Testis (tissue), 2 donors: ENCODE measurements at regions not wholly inside any gene's neighbourhood (a gene's known extent, or its start where the extent isn't known, plus 50 kb on each side); places are given as distances from the start of the nearest gene placed in this dataset.

Experiments used
- DNase-seq: peaks from one replicate; pipeline ENCODE4 v3.0.0-alpha.2; 2019
- H3K27ac ChIP-seq, 2 donors: fragments of 200-600 bp; sonication (generic); one replicate each; pipeline ENCODE4 v1.5.1; 2019
- H3K27me3 ChIP-seq: fragments of 200-600 bp; sonication (generic); one replicate; pipeline ENCODE4 v1.5.1; 2019
- H3K36me3 ChIP-seq: fragments of 200-600 bp; sonication (generic); one replicate; pipeline ENCODE4 v1.5.1; 2017; ENCODE audit warnings: low read depth; ENCODE audit errors: missing control alignments
- H3K4me1 ChIP-seq: fragments of 200-600 bp; sonication (generic); one replicate; pipeline ENCODE4 v1.5.1; 2019
- H3K4me3 ChIP-seq, 2 donors: fragments of 200-600 bp; sonication (generic); one replicate each; pipeline ENCODE4 v1.5.1; 2017 to 2019
- H3K9me3 ChIP-seq: fragments of 200-600 bp; sonication (generic); one replicate; pipeline ENCODE4 v1.5.1; 2017
- CTCF ChIP-seq, 3 experiments: fragments of 450-650 bp in 2 of 3; fragments of 200-600 bp in 1 of 3; sonication (generic) in 1 of 3; IDR thresholded peaks; one replicate each; pipeline ENCODE4 v1.5.1; 2016 to 2019; ENCODE audit warnings: antibody characterized with exemption in 3 of 3, mild to moderate bottlenecking in 2 of 3, moderate library complexity in 1 of 3
- POLR2A ChIP-seq: fragments of 450-650 bp; IDR thresholded peaks from one replicate; pipeline ENCODE4 v1.6.1; 2017; ENCODE audit warnings: antibody characterized with exemption, mild to moderate bottlenecking, moderate library complexity
- WGBS, 2 donors: methylation state at CpG; one replicate each; pipeline ENCODE4 v1.1.5; 2018; 5-methylcytosine and 5-hydroxymethylcytosine counted together
- intact Hi-C: fragments of 100-400 bp; cut with DNase I; formaldehyde crosslinking; loops from one replicate; pipeline ENCODE4 v1.15.1; 2023; ENCODE audit warnings: low total_unique reads

- Histone ChIP-seq H3K4me3 (no peak overlapping the region), H3K36me3 (no peaks in the 10 kb centered on the region), H3K4me1 (no peaks in the 10 kb centered on the region), H3K27me3 (no peaks in the 10 kb centered on the region), H3K9me3 (no peaks in the 10 kb centered on the region), H3K27ac (no peak overlapping the region)
- TF ChIP-seq POLR2A (no peak), CTCF (IDR thresholded peaks at IDR 0.05) (no peak)
- WGBS, 2 donors, result 86 to 87% methylated on average over 4 to 6 of the region's 6 CpGs
- intact Hi-C loops, result no loop called here
- DNase-seq, result no peak
Measured at GRCh38 chr5:142405814-142406395, 81.1 kb upstream of the SPRY4 start.

- no peak overlapping the region for H3K4me3 ChIP-seq
- no peaks in the 10 kb centered on the region for H3K4me1 ChIP-seq
- no peaks in the 10 kb centered on the region for H3K36me3 ChIP-seq
- no peak for DNase-seq
- H3K27me3 ChIP-seq, result no peaks in the 10 kb centered on the region
- TF ChIP-seq CTCF (IDR thresholded peaks at IDR 0.05) (no peak), POLR2A (no peak)
- 74 to 89% methylated on average over 6 of the region's 6 CpGs for WGBS, 2 donors
- no peak overlapping the region for H3K27ac ChIP-seq
- H3K9me3 ChIP-seq, result no peaks in the 10 kb centered on the region
- intact Hi-C loops, result no loop called here
Measured at GRCh38 chr5:142405023-142405422, 80.2 kb upstream of the SPRY4 start.

GRCh38 chr5:142404046-142404477 lies 79.2 kb upstream of the SPRY4 start:
- Histone ChIP-seq H3K27me3 (no peaks in the 10 kb centered on the region), H3K4me1 (no peaks in the 10 kb centered on the region), H3K4me3 (no peak overlapping the region), H3K9me3 (no peaks in the 10 kb centered on the region), H3K36me3 (no peaks in the 10 kb centered on the region), H3K27ac (no peak overlapping the region)
- DNase-seq, result no peak
- intact Hi-C loops, result no loop called here
- no peak for TF ChIP-seq CTCF (IDR thresholded peaks at IDR 0.05)
- no peak for TF ChIP-seq POLR2A
- WGBS, 2 donors, result 80 to 89% methylated on average over 14 of the region's 14 CpGs

- no peaks in the 10 kb centered on the region for H3K9me3 ChIP-seq
- H3K4me1 ChIP-seq, result no peaks in the 10 kb centered on the region
- H3K4me3 ChIP-seq, result no peak overlapping the region
- DNase-seq, result no peak
- H3K27me3 ChIP-seq, result no peaks in the 10 kb centered on the region
- H3K27ac ChIP-seq, result no peak overlapping the region
- intact Hi-C loops, result no loop called here
- WGBS, 2 donors, result 77 to 84% methylated on average over 7 of the region's 7 CpGs
- H3K36me3 ChIP-seq, result no peaks in the 10 kb centered on the region
- no peak for TF ChIP-seq CTCF (IDR thresholded peaks at IDR 0.05)
Measured at GRCh38 chr5:142403583-142403982, 78.8 kb upstream of the SPRY4 start.

GRCh38 chr5:142402752-142403318 lies 78.0 kb upstream of the SPRY4 start:
- TF ChIP-seq POLR2A (no peak), CTCF (IDR thresholded peaks at IDR 0.05) (no peak)
- Histone ChIP-seq H3K27ac (no peak overlapping the region), H3K27me3 (no peaks in the 10 kb centered on the region), H3K36me3 (no peaks in the 10 kb centered on the region), H3K4me1 (no peaks in the 10 kb centered on the region), H3K4me3 (no peak overlapping the region), H3K9me3 (no peaks in the 10 kb centered on the region)
- intact Hi-C loops, result no loop called here
- DNase-seq, result no peak
- WGBS, 2 donors, result 96% methylated on average over 3 of the region's 3 CpGs
